HL-60 (cell line): ENCODE measurements at regions not wholly inside any gene's neighbourhood (a gene's known extent, or its start where the extent isn't known, plus 50 kb on each side); places are given as distances from the start of the nearest gene placed in this dataset.

ENCODE experiments used
- DNase-seq, 2 experiments: peaks; one replicate each; pipeline ENCODE4 v3.0.0-alpha.2; 2010 to 2020; ENCODE audit warnings: low read depth in 1 of 2, low spot score in 1 of 2
- H3K27ac ChIP-seq: fragments of 250-450 bp; sonication (Bioruptor Pico); replicated peaks from 2 replicates; pipeline ENCODE4 v1.5.1; 2020; ENCODE audit warnings: mild to moderate bottlenecking, moderate library complexity
- H3K27me3 ChIP-seq: fragments of 250-450 bp; sonication (Bioruptor Pico); 2 replicates; pipeline ENCODE4 v1.5.1; 2021; ENCODE audit warnings: mild to moderate bottlenecking, moderate library complexity; ENCODE audit not compliant: insufficient read depth, poor library complexity, severe bottlenecking
- H3K4me3 ChIP-seq: replicated peaks from 2 replicates; pipeline ENCODE4 v1.5.1; 2011; ENCODE audit warnings: mild to moderate bottlenecking, control low read depth, low read length; ENCODE audit not compliant: insufficient read depth
- CTCF ChIP-seq: IDR thresholded peaks from one replicate; pipeline ENCODE4 v1.5.1; 2011; ENCODE audit warnings: low read length, control low read depth, inconsistent platforms; ENCODE audit not compliant: insufficient read depth
- GABPA ChIP-seq: IDR thresholded peaks from 2 replicates; pipeline ENCODE4 v1.6.1; 2012; ENCODE audit warnings: low read depth
- POLR2AphosphoS5 ChIP-seq: IDR thresholded peaks from 2 replicates; pipeline ENCODE4 v1.6.1; 2012; ENCODE audit warnings: low read depth
- REST ChIP-seq: IDR thresholded peaks from 2 replicates; pipeline ENCODE4 v1.6.1; 2012; ENCODE audit warnings: low read depth; ENCODE audit not compliant: insufficient replicate concordance
- SPI1 ChIP-seq: IDR thresholded peaks from 2 replicates; pipeline ENCODE4 v1.6.1; 2012; ENCODE audit warnings: low read depth, mild to moderate bottlenecking, borderline replicate concordance

GRCh38 chr3:118226206-118226605 is 808.4 kb downstream of the IGSF11 start:
- Histone ChIP-seq H3K27ac (no peak overlapping the region), H3K27me3 (no peaks in the 10 kb centered on the region), H3K4me3 (no peak overlapping the region)
- DNase-seq = no peak
- TF ChIP-seq CTCF (no peak), REST (no peak), SPI1 (no peak), POLR2AphosphoS5 (no peak), GABPA (no peak)

GRCh38 chr3:118227191-118227590 is 807.5 kb downstream of the IGSF11 start:
- DNase-seq = no peak
- no peak overlapping the region for H3K4me3 ChIP-seq
- no peaks in the 10 kb centered on the region for H3K27me3 ChIP-seq
- H3K27ac ChIP-seq = no peak overlapping the region
- TF ChIP-seq CTCF = no peak
- TF ChIP-seq REST = no peak

- no peaks in the 10 kb centered on the region for H3K27me3 ChIP-seq
- no peak overlapping the region for H3K27ac ChIP-seq
- H3K4me3 ChIP-seq = no peak overlapping the region
- no peak for TF ChIP-seq SPI1
- TF ChIP-seq GABPA = no peak
- no peak for TF ChIP-seq CTCF
- TF ChIP-seq POLR2AphosphoS5 = no peak
- no peak for TF ChIP-seq REST
- DNase-seq = no peak
Measured at GRCh38 chr3:118228151-118228550, 806.5 kb downstream of the IGSF11 start.
